T-cell (primary cell): ENCODE measurements at regions not wholly inside any gene's neighbourhood (a gene's known extent, or its start where the extent isn't known, plus 50 kb on each side); places are given as distances from the start of the nearest gene placed in this dataset.
A peak's percentile ranks its signal among the peaks of the same experiment; 100 is the strongest.

Source experiments
- ATAC-seq, 4 experiments: fragments of 200-7000 bp in 3 of 4; fragments of 150-1000 bp in 1 of 4; cut with Tn5 transposase; replicated peaks in 1 of 4; 1 replicate in 3 of 4; 2 replicates in 1 of 4; pipeline ENCODE4 v1.10.0; 2021; ENCODE audit warnings: moderate library complexity in 3 of 4, mild to moderate bottlenecking in 2 of 4, moderate number of reproducible peaks in 1 of 4
- CTCF ChIA-PET, 2 donors: fragments of 300-600 bp; sonication (Branson Sonifier 250); formaldehyde crosslinking; loops; one replicate each; lab custom pipeline; 2022; ENCODE audit warnings: antibody characterized with exemption in 2 of 2; lab: Charles Lee
- POLR2A ChIA-PET, 2 donors: fragments of 300-600 bp; sonication (Branson Sonifier 250); formaldehyde crosslinking; loops; one replicate each; lab custom pipeline; 2022; ENCODE audit warnings: antibody characterized with exemption in 2 of 2; lab: Charles Lee
- DNase-seq, 35 experiments: peaks; one replicate each; pipeline versions ENCODE4 v3.0.0 to v3.0.0-alpha.2; 2013 to 2023
- H3K27ac ChIP-seq: one replicate; pipeline ENCODE4 v1.5.1; 2013; ENCODE audit warnings: low read length
- H3K27me3 ChIP-seq, 2 experiments: replicated peaks in 1 of 2; 1 replicate in 1 of 2; 2 replicates in 1 of 2; pipeline versions ENCODE4 v1.6.1 to v1.7.0; 2013; ENCODE audit warnings: low read length in 1 of 2, mixed read lengths in 1 of 2; ENCODE audit not compliant: control insufficient read depth in 2 of 2, insufficient read depth in 2 of 2; ENCODE audit errors: extremely low read depth in 1 of 2
- H3K36me3 ChIP-seq, 2 donors: 1 replicate in 1 of 2; 2 replicates in 1 of 2; pipeline versions ENCODE4 v1.6.1 to v1.7.0; 2013; ENCODE audit warnings: low read length in 1 of 2; ENCODE audit not compliant: control insufficient read depth in 2 of 2, insufficient read depth in 1 of 2; ENCODE audit errors: extremely low read depth in 1 of 2
- H3K4me1 ChIP-seq, 2 experiments: 1 replicate in 1 of 2; 2 replicates in 1 of 2; pipeline versions ENCODE4 v1.6.1 to v1.7.0; 2013; ENCODE audit warnings: low read length in 2 of 2, mixed read lengths in 1 of 2; ENCODE audit not compliant: insufficient read depth in 2 of 2, control insufficient read depth in 1 of 2; ENCODE audit errors: extremely low read depth in 1 of 2
- H3K4me3 ChIP-seq, 2 donors: 1 replicate in 1 of 2; 2 replicates in 1 of 2; pipeline versions ENCODE4 v1.5.1 to v1.7.0; 2013; ENCODE audit warnings: mild to moderate bottlenecking in 2 of 2, low read length in 1 of 2, moderate library complexity in 1 of 2; ENCODE audit not compliant: control insufficient read depth in 1 of 2; ENCODE audit errors: extremely low read depth in 1 of 2
- H3K9me3 ChIP-seq: 2 replicates; pipeline ENCODE4 v1.7.0; 2013
- H3K27ac Mint-ChIP-seq, 2 donors: one replicate each; pipeline ENCODE4 v1.8.0; 2020 to 2021; ENCODE audit warnings: mild to moderate bottlenecking in 2 of 2, mixed read lengths in 2 of 2
- H3K27me3 Mint-ChIP-seq, 2 donors: one replicate each; pipeline ENCODE4 v1.8.0; 2021 to 2022; ENCODE audit warnings: mixed read lengths in 2 of 2
- H3K36me3 Mint-ChIP-seq: one replicate; pipeline ENCODE4 v1.8.0; 2021; ENCODE audit warnings: mixed read lengths
- H3K4me1 Mint-ChIP-seq, 3 donors: one replicate each; pipeline ENCODE4 v1.8.0; 2020 to 2022; ENCODE audit warnings: mixed read lengths in 3 of 3, mild to moderate bottlenecking in 1 of 3
- H3K4me3 Mint-ChIP-seq, 3 donors: one replicate each; pipeline ENCODE4 v1.8.0; 2020 to 2022; ENCODE audit warnings: mild to moderate bottlenecking in 3 of 3, mixed read lengths in 3 of 3, moderate library complexity in 3 of 3
- H3K9me3 Mint-ChIP-seq, 3 donors: one replicate each; pipeline ENCODE4 v1.8.0; 2020 to 2022; ENCODE audit warnings: mixed read lengths in 3 of 3
- WGBS: methylation state at CpG from one replicate; pipeline ENCODE4 v1.1.5; 2013; ENCODE audit warnings: missing lambda C conversion rate; ENCODE audit not compliant: insufficient coverage; 5-methylcytosine and 5-hydroxymethylcytosine counted together

- ATAC-seq (no peak), DNase-seq (no peak)
- no peaks in the 10 kb centered on the region for H3K36me3 ChIP-seq
- H3K27ac Mint-ChIP-seq: no peak overlapping the region
- ChIA-PET POLR2A (interaction anchor here in 1 of 2 donors (0.5 kb wide), 1 partner anchor 496 kb away, joined by 3 read pairs; no protein-coding TSS in a partner anchor), CTCF (no interaction called here)
- H3K36me3 Mint-ChIP-seq: no peaks in the 10 kb centered on the region
- H3K9me3 ChIP-seq: no peaks in the 10 kb centered on the region
- H3K4me1 Mint-ChIP-seq: peaks cover 1 to 8% (median 3%) of the 10 kb centered on the region in 3 donors
- H3K27ac ChIP-seq: no peak overlapping the region
- H3K27me3 ChIP-seq: peaks cover 0 to 3% of the 10 kb centered on the region in 2 experiments
- no peak overlapping the region for H3K4me3 Mint-ChIP-seq
- 100% methylated on average over 1 of the region's 3 CpGs for WGBS
- H3K9me3 Mint-ChIP-seq: no peaks in the 10 kb centered on the region
- peaks cover 0 to 3% of the 10 kb centered on the region in 2 donors for H3K27me3 Mint-ChIP-seq
- no peaks in the 10 kb centered on the region for H3K4me1 ChIP-seq
- H3K4me3 ChIP-seq: no peak overlapping the region
Observed at GRCh38 chr1:43042773-43043457, 84.2 kb upstream of the SLC2A1 start.

- CTCF ChIA-PET: interaction anchor here in 1 of 2 donors (0.7 kb wide), 1 partner anchor 31 kb away, joined by 3 read pairs; no protein-coding TSS in a partner anchor
- Mint-ChIP-seq H3K4me3 (no peak overlapping the region), H3K27ac (no peak overlapping the region), H3K9me3 (no peaks in the 10 kb centered on the region), H3K36me3 (no peaks in the 10 kb centered on the region), H3K27me3 (peaks cover 0 to 3% of the 10 kb centered on the region in 2 donors), H3K4me1 (peaks cover 1 to 8% (median 3%) of the 10 kb centered on the region in 3 donors)
- Histone ChIP-seq H3K27ac (no peak overlapping the region), H3K27me3 (peaks cover 0 to 3% of the 10 kb centered on the region in 2 experiments), H3K4me1 (no peaks in the 10 kb centered on the region), H3K36me3 (no peaks in the 10 kb centered on the region), H3K9me3 (no peaks in the 10 kb centered on the region), H3K4me3 (no peak overlapping the region)
- DNase-seq (no peak), ATAC-seq (no peak)
- 94% methylated on average over 2 of the region's 4 CpGs for WGBS
- POLR2A ChIA-PET: interaction anchor here in 1 of 2 donors (0.5 kb wide), 1 partner anchor 32 kb away, joined by 3 read pairs; no protein-coding TSS in a partner anchor
Observed at GRCh38 chr1:43042127-43042526, 83.5 kb upstream of the SLC2A1 start.

GRCh38 chr1:43041591-43041990 is 82.9 kb upstream of the SLC2A1 start:
- peak in 1 of 4 experiments; percentile 26 for ATAC-seq
- no peaks in the 10 kb centered on the region for H3K36me3 Mint-ChIP-seq
- Histone ChIP-seq H3K27ac (no peak overlapping the region), H3K4me3 (no peak overlapping the region), H3K4me1 (no peaks in the 10 kb centered on the region), H3K27me3 (peaks cover 0 to 3% of the 10 kb centered on the region in 2 experiments), H3K36me3 (no peaks in the 10 kb centered on the region), H3K9me3 (no peaks in the 10 kb centered on the region)
- WGBS: no CpG with 5 or more reads among the region's 3 CpGs
- ChIA-PET POLR2A (no interaction called here), CTCF (no interaction called here)
- H3K27me3 Mint-ChIP-seq: no peaks in the 10 kb centered on the region
- no peak overlapping the region for H3K27ac Mint-ChIP-seq
- H3K4me1 Mint-ChIP-seq: peaks cover 1 to 11% (median 7%) of the 10 kb centered on the region in 3 donors
- no peak overlapping the region for H3K4me3 Mint-ChIP-seq
- no peaks in the 10 kb centered on the region for H3K9me3 Mint-ChIP-seq
- DNase-seq: no peak

GRCh38 chr1:43039228-43040055 is 80.8 kb upstream of the SLC2A1 start:
- ChIA-PET POLR2A (no interaction called here), CTCF (no interaction called here)
- Mint-ChIP-seq H3K4me1 (peaks cover 15 to 23% (median 19%) of the 10 kb centered on the region in 3 donors), H3K4me3 (no peak overlapping the region), H3K27ac (no peak overlapping the region), H3K27me3 (no peaks in the 10 kb centered on the region), H3K9me3 (no peaks in the 10 kb centered on the region), H3K36me3 (no peaks in the 10 kb centered on the region)
- DNase-seq: no peak
- Histone ChIP-seq H3K4me3 (no peak overlapping the region), H3K27me3 (peaks cover 0 to 3% of the 10 kb centered on the region in 2 experiments), H3K4me1 (peaks cover 8 to 18% of the 10 kb centered on the region in 2 experiments), H3K27ac (no peak overlapping the region), H3K36me3 (no peaks in the 10 kb centered on the region), H3K9me3 (no peaks in the 10 kb centered on the region)
- ATAC-seq: no peak
- WGBS: 86% methylated on average over 6 of the region's 14 CpGs

GRCh38 chr1:43038232-43038935 is 79.7 kb upstream of the SLC2A1 start:
- H3K9me3 ChIP-seq: no peaks in the 10 kb centered on the region
- Mint-ChIP-seq H3K4me3 (no peak overlapping the region), H3K27ac (no peak overlapping the region), H3K9me3 (no peaks in the 10 kb centered on the region), H3K27me3 (no peaks in the 10 kb centered on the region), H3K36me3 (no peaks in the 10 kb centered on the region), H3K4me1 (peaks cover 20 to 27% (median 25%) of the 10 kb centered on the region in 3 donors)
- CTCF ChIA-PET: interaction anchor here in 1 of 2 donors (0.7 kb wide), 1 partner anchor 114 kb away, joined by 7 read pairs; no protein-coding TSS in a partner anchor
- WGBS: 100% methylated on average over 2 of the region's 9 CpGs
- no peak overlapping the region for H3K27ac ChIP-seq
- peaks cover 0 to 3% of the 10 kb centered on the region in 2 experiments for H3K27me3 ChIP-seq
- H3K4me1 ChIP-seq: peaks cover 8 to 24% of the 10 kb centered on the region in 2 experiments
- H3K4me3 ChIP-seq: no peak overlapping the region
- no peaks in the 10 kb centered on the region for H3K36me3 ChIP-seq
- POLR2A ChIA-PET: interaction anchor here in 1 of 2 donors (0.6 kb wide), 1 partner anchor 46 kb away, joined by 3 read pairs; no protein-coding TSS in a partner anchor
- no peak for DNase-seq
- ATAC-seq: no peak

- H3K27me3 Mint-ChIP-seq: no peaks in the 10 kb centered on the region
- H3K36me3 Mint-ChIP-seq: no peaks in the 10 kb centered on the region
- Histone ChIP-seq H3K27ac (no peak overlapping the region), H3K27me3 (peaks cover 0 to 3% of the 10 kb centered on the region in 2 experiments), H3K4me3 (no peak overlapping the region), H3K36me3 (no peaks in the 10 kb centered on the region), H3K9me3 (no peaks in the 10 kb centered on the region), H3K4me1 (peaks cover 8 to 24% of the 10 kb centered on the region in 2 experiments)
- no peaks in the 10 kb centered on the region for H3K9me3 Mint-ChIP-seq
- no peak overlapping the region for H3K27ac Mint-ChIP-seq
- POLR2A ChIA-PET: no interaction called here
- peaks cover 19 to 23% (median 20%) of the 10 kb centered on the region in 3 donors for H3K4me1 Mint-ChIP-seq
- no peak overlapping the region for H3K4me3 Mint-ChIP-seq
- 63% methylated on average over 5 of the region's 6 CpGs for WGBS
- ATAC-seq (no peak), DNase-seq (no peak)
- CTCF ChIA-PET: interaction anchor here in 1 of 2 donors (0.7 kb wide), 1 partner anchor 113 kb away, joined by 7 read pairs; no protein-coding TSS in a partner anchor
Observed at GRCh38 chr1:43037466-43037865, 78.8 kb upstream of the SLC2A1 start.
